NCI-H2029 treated with DMSO at 0.1 percent for 48 hours (cell line): ENCODE measurements at regions not wholly inside any gene's neighbourhood (a gene's known extent, or its start where the extent isn't known, plus 50 kb on each side); places are given as distances from the start of the nearest gene placed in this dataset.

Experiments used
- DNase-seq: peaks from one replicate; lab custom pipeline; 2025; lab: John Stamatoyannopoulos, UW

DNA sequence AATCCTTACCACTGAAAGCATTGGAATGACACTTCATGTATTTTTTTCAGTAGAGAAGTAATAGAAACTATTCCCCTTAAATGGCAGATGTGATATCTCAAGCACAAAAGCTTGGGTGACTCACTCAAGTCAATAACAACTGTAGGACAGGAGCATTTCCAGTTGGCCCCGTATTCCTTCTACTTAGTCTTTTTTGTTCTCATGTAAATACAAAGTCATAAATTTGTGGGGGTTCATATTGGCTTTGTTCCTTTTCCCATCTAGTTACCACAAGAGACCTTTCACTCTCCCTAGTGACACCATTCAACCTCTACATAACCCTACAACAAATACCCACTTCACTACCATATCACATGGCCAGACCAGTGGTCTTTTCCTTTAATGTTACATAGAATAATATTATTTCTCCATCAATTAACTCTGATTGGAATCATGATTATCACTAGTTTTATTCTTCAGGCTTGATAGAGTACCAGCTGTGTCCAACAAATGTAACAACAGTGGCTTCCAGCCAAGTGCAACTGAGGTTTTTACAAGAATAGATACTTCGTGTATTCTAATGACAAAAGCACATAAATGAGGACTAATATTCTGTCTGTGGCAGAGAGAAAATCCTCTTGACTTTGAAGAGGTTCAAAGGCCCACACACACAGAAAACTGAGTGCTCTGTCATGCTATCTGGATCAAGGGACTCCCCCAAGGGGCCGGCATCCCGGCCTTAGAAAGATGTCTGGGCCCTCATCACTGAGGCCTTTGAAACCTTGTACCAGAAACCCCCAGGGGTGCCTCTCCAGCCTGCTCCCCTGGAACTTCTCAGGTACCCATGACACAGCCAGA lies 94.0 kb upstream of the THBS1 start:
- DNase-seq, result no peak

GRCh38 chr15:39487458-39487735 lies 93.5 kb upstream of the THBS1 start:
- no peak for DNase-seq

DNA sequence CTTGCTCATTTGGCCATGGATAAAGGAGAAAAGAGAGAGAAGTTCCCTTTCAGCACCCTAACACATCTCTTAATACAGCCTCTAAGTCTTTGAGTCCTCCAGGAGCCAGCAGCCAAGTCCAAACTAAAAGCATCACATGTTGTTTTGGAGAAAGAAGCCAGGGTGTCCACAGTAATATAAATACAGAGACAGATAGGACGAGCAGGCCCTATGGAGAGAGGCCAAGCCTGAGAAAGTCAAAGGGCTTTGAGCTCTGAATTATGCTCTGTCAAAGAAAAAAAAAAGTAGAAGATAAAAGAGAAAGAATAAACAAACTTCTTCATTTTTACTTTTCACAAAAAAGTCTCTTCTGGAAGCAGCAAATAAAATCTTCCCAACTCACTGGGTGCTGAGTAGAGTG lies 92.4 kb upstream of the THBS1 start:
- no peak for DNase-seq

DNA sequence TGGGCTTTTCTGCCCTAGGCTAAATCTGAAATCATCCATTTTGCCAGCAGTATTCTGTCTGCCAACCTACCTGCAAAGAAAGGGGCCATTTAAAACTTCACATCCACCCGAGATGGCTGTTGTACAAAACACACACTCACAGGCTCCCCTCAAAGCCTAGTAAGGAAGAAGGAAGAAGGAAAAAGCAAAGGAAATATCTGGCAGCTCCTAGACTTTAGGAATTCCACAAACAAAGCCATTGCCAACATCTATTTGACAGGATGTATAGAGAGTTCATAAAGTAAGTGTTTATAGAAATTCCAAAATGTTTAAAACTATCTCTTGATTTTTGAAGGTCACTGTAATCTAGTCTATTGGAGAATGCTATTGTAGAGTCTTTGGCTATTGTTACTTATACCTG lies 91.9 kb upstream of the THBS1 start:
- DNase-seq, result no peak

DNA sequence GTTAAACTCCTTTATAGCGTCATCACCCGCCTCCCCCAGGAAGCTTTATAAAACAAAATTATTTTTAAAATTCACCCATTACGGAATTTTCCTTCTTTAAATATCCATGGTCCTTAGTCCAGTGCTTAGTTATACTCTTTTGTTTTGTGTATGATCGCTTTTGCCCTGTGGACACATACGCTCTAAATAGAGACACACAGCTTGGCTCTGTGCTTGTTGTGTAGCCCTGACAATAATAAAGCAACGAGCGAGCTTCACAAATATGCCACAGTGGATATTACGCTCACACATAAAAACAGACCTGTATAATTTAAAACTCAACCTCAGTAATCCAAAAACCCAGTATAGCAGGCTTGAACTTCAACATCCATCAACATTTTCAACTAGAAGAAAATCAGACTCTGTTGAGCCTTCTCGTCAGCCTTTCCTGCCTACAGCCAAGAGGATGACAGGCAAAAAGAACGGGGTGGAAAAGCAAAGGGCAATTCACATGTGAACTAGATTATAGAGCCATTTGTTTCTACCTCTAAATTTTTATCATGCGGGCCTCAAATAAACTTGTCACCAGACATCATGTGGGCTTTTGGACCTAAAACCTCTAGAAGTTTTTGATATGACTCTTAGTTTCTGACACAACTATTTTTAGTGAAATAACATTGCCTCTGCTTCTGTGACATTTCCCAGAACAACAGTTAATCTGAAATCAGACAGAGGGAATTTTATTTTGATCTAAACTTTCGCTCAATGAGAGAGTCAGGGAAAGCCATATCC lies 89.6 kb upstream of the THBS1 start:
- no peak for DNase-seq

DNA sequence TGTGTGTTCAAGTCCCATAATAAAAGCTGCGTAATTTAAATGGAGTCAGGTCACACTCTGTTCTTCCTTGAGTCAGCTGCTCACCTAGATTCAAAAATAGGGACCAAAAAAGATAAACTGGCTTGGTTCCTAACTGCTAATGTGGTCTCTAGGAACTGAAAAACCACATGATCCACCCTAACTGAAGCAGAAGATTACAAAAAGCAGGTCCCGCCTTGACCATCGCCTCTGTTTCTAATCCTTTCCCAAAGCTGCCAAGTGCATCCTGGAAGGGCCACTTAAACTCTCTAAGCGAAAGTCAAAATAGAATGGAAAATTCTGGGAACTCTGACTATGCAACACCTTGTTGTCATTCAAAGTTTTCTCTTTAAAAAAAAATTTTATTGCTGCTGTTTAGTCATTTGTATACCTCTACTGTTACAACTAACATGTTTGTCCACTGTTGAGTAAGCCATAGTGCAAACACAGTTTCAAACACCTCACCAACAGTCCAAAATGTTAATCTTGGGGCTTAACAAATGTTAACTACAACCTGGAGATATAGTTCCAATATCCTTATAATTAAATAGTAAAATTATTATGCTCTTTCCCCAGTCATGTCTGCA lies 88.9 kb upstream of the THBS1 start:
- DNase-seq, result no peak

DNA sequence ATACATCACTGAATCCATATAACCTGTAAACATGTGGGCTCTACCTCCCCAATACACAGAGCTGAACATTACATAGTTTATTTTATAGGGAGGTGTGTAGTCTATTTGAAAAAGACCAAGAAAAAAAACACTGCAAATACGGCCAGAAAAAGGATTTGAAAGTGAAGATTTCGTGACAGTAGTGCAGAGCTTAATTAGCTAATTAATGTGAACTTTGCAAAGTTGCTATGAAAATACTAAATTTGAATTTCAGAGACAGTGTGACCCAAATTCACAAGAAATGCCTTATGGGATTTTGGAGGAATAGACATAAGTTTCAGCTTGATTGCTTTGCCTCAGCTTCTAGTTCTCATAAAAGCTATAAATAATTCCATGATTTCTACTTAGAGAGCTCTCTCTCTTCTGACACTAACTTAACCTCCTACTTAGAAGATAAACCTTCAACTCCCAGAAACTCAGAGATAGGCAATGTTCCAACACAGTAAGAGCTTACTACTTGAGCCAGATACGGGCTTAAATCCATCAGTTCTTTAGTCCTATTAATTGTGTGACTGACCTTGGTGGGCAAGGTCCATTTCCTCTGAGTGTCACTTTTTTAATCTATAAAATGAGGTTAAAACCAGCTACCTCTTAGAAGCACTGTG lies 87.3 kb upstream of the THBS1 start:
- DNase-seq, result no peak

DNA sequence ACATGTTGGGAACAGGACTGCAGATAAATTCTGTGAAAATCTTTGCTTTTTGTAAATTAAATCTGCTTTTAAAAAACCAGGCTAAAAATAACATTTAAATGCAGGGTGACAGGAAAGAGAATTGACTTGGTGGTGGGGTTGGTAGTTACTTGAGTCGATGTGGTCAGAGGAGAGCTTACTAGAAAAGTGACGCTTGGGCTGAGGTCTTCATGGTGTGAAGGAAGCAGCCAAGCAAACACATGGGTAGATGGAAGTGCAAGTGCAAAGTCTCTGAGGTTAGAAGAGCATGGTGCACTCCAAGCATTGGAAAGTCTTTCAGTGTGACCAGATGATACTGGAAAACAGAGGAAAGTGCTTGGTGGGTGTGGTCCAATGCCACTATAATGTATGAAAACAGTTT lies 86.4 kb upstream of the THBS1 start:
- no peak for DNase-seq

DNA sequence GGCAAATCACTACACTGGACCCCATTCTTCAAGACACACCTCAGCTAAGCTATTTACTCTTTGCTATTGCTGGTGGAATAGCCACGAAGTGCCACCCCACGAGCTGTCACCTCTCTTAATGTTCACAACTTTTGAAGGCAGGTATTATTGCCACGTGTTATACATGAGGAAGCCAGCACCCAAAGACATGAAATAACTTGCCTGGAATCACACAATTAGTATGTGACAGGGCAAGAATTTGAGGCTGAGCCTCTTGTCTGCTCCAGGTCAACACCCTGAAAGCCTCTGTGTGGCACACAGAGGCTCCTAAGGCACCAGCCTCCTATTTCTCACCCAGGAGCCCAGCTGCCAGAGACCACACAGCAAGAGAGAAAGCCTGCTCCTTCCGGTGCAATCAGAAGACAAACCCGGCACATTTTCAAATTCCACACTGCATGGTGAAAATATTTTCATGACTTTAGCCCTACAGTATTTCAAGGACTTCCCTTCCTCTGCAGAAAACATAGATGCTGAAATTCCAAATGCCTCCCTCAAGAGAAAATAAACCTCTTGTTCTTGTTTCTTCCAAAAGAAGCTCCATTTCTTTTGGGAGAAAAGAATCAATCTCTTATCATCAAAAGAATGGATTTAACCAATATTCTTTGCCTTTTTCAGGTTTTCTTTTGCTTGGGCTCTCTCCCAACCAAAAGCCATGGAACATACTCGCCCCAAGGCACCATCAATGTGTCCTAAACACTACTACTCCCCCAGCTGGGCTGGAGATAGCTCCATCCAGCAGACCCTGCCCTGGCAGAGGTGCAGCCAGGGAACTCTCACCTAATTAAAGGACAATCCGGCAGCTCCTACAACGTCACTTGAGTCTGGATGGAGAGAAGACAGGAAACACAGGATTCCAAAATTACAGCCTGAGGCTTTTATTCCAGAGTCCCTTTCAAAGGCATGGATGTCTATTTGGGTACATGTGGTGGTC lies 84.7 kb upstream of the THBS1 start:
- DNase-seq, result no peak

DNA sequence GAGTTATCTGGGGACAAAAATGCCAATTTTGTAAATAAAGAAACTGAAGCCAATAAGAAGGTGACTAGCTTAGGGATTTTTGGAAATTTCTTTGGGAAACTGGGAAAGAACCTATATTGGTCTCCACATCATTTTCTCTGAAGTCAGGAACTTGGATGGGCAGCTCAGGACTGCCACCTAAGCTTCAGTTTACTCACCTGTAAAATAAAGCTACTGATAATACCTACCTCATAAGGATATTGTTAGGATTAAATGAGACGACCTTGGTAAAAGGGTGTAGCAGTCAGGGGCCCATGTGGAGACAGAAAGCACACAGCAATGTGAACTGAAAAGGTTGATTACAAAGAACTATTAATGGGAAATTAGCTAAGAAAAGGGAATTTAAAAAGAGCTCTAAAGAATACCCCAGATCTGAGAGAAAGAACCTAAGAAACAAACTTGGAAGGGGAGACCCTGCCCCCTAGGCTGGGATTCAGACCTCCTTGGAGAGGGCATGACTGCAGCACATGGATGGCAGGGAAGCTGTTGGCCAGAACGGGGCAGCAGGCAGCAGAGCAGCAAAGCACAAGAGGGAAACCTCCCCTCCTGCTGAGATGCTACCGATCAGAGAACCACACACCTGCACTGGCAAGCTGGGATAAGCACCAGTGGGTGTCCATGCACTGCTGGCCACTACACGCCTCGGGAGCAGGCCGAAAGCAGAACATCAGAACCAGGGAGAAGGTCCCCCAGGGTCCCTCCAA lies 83.7 kb upstream of the THBS1 start:
- no peak for DNase-seq

DNA sequence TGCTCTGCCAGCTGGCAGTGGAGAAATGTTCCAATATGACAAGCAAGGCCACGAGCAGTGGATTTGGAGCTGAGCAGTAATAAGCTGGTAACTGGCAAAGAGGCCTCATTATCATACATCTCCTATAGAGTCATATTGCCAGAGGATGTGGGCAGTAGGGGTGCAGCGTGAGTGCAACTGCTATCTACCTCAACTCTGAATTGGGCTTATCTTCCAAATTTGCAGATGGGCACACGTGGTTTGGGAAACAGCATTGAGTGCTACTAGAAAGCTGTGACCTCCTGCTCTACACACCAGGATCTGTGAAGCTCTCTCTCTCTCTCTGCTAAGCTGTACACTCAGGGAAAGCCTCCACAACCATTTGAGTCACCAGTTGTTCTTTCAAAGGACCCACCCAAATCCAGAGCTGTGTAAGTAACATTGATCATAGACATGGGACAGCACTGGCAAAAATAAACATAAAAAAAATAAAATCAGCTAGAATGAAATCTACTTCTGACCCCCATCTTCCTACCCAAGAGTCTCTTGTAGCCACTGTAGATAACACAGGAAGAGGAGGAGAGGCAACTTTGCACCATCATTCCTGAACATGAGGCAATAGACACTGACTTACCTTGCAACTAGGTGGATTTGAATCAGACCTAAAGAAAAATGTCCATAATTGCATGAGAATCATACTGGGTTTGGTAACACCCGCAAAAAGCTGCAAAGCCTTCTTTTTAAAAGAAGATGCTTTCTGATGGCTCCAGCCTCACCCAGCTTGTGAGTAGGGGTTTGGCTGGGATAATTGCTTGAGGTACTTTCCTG lies 82.9 kb upstream of the THBS1 start:
- DNase-seq, result no peak

DNA sequence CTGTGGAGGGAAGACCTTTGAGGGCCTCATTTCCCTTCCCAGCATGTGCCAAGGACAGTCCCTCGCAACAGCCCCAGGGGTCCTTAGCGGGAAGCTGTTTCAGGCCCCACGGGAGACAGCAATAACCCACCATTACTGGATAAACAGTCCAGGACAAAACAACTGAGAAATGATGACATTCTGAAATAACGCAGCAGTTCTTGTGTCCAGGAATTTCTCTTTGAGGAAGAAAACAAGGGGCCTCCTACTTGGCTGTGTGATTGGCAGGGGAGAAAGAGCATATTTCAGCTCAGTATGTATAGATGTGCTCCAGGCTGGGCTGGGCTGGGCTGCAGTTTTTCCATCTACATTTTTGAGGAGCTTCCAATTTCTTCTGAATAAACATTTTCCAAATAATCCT lies 82.2 kb upstream of the THBS1 start:
- DNase-seq, result no peak

DNA sequence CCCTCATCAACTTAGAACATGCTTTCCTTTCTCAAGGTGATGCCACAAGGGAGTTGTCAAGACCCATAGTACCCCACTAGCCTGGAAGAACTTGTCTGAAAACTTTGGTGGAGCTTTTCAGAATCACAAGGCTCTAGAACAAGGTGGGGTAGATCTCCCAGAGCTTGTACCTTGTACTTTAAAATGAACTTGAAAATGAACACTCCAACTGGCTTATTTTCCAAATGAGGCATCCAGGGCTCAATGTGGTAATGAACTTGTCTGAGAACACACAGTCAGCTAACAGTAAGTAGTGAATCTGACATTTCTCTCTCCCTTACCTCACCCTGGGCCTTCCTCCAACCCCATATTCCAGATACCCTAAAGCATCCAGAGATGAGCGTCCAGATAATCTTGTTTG lies 81.8 kb upstream of the THBS1 start:
- no peak for DNase-seq

GRCh38 chr15:39499681-39500080 lies 81.2 kb upstream of the THBS1 start:
- no peak for DNase-seq

DNA sequence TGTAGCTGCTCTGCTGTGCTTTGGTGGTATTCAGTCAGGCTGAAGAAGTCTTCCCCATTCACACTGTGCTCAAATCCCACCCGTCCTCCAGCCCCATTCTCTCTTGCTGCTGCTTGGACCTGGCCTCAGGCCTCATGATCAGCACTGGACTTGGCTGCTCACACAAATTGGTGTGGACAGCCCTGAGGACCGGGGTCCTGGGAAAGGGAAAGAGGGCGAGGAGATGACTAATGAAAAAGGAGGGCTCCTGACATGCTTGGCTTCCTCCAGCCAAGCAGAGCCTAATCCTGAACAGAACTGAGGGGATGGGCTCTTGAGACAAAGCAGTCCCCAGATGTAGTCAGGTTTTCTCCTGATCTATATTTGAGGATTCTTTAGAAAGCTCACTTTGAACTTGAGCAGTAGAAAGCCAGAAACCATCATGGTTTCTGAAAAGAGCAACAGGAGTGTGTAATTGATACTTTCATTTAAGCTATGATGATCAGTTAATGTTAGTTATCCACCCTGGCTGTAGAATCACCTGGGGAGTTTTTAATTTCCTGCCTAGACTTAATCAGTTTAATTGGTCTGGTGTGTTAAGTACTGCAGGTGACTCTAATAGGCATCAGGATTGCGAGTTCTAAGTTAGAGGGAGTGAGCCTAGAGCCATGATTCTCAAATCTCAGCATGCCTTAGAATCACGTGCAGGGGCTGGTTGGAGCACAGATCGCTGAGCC lies 79.4 kb upstream of the THBS1 start:
- no peak for DNase-seq

GRCh38 chr15:39502082-39502447 lies 78.8 kb upstream of the THBS1 start:
- DNase-seq, result no peak

GRCh38 chr15:39502611-39503195 lies 78.2 kb upstream of the THBS1 start:
- DNase-seq, result no peak

DNA sequence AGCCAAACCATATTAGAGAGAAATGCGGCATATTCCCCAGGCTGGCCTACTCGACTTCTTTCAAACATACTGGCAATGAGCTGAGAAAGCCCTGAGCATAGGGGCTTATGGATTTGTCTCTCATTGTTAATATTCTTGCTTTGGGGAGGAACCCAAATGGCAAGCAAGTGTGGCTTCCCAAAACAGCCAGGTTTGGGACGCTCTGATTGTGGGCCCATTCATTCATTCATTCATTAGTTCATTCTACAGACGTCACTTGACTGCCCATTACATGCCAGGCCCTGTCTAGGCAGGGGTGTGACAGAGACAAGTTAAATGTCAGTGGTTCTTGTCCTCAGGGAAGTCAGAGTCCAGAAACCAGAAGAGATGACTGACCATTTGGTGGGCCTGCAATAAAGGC lies 77.4 kb upstream of the THBS1 start:
- no peak for DNase-seq

- DNase-seq, result no peak
Measured at GRCh38 chr15:39504808-39505207, 76.1 kb upstream of the THBS1 start.
